ENCODE measurements at regions not wholly inside any gene's neighbourhood (a gene's known extent, or its start where the extent isn't known, plus 50 kb on each side); places are given as distances from the start of the nearest gene placed in this dataset.

DNA sequence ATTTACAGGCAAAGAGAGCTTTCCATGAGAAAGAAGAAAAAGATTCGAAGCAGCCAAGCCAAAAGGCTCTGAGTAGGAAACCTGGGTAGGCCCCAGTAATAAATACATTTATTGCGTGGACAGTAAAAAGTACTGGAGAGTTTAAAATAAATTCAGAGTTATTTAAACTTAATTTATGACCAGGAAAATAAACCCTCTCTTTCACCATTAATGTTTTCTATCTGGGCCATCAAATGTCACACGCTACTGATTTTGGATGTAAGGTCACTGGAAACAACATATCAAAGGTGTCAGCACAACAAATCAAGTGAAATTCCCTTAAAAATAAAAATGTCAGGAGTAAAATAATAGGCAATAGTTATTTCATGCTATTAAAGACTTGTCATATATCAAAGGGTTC, 264.0 kb downstream of the SKAP2 start:
- Mint-ChIP-seq H3K27ac (no peak overlapping the region), H3K27me3 (ENCODE audit: insufficient read depth) (no peaks in the 10 kb centered on the region), H3K4me3 (no peak overlapping the region), H3K4me1 (peaks cover 5% of the 10 kb centered on the region), H3K36me3 (ENCODE audit: low read depth) (no peaks in the 10 kb centered on the region), H3K9me3 (no peaks in the 10 kb centered on the region)
- no peaks in the 10 kb centered on the region for H3K27me3 ChIP-seq (ENCODE audit: control insufficient read depth, insufficient read depth, low read length, poor library complexity, severe bottlenecking)
- H3K9me3 ChIP-seq (ENCODE audit: control insufficient read depth, low read length) = no peaks in the 10 kb centered on the region
- no peaks in the 10 kb centered on the region for H3K36me3 ChIP-seq (ENCODE audit: control insufficient read depth, insufficient read depth, low read length)
- 51 to 100% methylated on average over 1 to 3 of the region's 3 CpGs for WGBS, 2 experiments (ENCODE audit: insufficient coverage in 1 of 2, insufficient read length in 1 of 2)
- H3K9ac ChIP-seq (ENCODE audit: extremely low read depth, low read length, poor library complexity, severe bottlenecking) = no peak overlapping the region
- no peak overlapping the region for H3K27ac ChIP-seq (ENCODE audit: low read depth, low read length)
- H3K4me1 ChIP-seq (ENCODE audit: control insufficient read depth, insufficient read depth, low read length) = no peaks in the 10 kb centered on the region
- TF ChIP-seq, protein P1, sequence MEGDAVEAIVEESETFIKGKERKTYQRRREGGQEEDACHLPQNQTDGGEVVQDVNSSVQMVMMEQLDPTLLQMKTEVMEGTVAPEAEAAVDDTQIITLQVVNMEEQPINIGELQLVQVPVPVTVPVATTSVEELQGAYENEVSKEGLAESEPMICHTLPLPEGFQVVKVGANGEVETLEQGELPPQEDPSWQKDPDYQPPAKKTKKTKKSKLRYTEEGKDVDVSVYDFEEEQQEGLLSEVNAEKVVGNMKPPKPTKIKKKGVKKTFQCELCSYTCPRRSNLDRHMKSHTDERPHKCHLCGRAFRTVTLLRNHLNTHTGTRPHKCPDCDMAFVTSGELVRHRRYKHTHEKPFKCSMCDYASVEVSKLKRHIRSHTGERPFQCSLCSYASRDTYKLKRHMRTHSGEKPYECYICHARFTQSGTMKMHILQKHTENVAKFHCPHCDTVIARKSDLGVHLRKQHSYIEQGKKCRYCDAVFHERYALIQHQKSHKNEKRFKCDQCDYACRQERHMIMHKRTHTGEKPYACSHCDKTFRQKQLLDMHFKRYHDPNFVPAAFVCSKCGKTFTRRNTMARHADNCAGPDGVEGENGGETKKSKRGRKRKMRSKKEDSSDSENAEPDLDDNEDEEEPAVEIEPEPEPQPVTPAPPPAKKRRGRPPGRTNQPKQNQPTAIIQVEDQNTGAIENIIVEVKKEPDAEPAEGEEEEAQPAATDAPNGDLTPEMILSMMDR (conservative IDR thresholded peaks at IDR 0.05) = no peak
- H3K4me3 ChIP-seq (ENCODE audit: low read length) = no peak overlapping the region
- no peak for DNase-seq

DNA sequence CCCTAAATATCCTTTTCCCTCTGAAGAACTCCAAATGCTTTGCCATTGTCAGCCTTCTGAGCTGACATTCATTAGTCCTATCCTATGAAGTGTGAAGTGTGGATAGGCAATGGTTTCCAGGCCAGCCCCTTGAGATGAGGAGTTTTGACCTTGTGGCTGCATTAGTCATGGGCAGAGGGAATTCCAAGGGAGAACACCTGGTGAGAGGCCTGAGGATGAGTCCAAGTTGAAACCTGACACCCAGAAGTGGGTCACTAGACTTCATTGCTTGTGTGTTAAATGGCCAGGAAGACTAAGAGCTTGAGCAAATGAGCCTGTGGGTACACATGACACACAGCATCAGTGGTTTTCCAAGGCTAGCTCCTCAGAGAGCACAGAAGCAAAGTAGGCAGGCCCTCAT, 260.8 kb downstream of the SKAP2 start:
- Mint-ChIP-seq H3K27me3 (ENCODE audit: insufficient read depth) (no peaks in the 10 kb centered on the region), H3K27ac (no peak overlapping the region), H3K4me3 (no peak overlapping the region), H3K36me3 (ENCODE audit: low read depth) (no peaks in the 10 kb centered on the region), H3K4me1 (peaks cover 5% of the 10 kb centered on the region), H3K9me3 (no peaks in the 10 kb centered on the region)
- Histone ChIP-seq H3K9ac (ENCODE audit: extremely low read depth, low read length, poor library complexity, severe bottlenecking) (no peak overlapping the region), H3K4me1 (ENCODE audit: control insufficient read depth, insufficient read depth, low read length) (no peaks in the 10 kb centered on the region), H3K27ac (ENCODE audit: low read depth, low read length) (no peak overlapping the region), H3K4me3 (ENCODE audit: low read length) (no peak overlapping the region), H3K27me3 (ENCODE audit: control insufficient read depth, insufficient read depth, low read length, poor library complexity, severe bottlenecking) (no peaks in the 10 kb centered on the region), H3K36me3 (ENCODE audit: control insufficient read depth, insufficient read depth, low read length) (no peaks in the 10 kb centered on the region), H3K9me3 (ENCODE audit: control insufficient read depth, low read length) (no peaks in the 10 kb centered on the region)
- TF ChIP-seq, protein P1 (conservative IDR thresholded peaks at IDR 0.05) = no peak
- DNase-seq = peak; percentile 87

DNA sequence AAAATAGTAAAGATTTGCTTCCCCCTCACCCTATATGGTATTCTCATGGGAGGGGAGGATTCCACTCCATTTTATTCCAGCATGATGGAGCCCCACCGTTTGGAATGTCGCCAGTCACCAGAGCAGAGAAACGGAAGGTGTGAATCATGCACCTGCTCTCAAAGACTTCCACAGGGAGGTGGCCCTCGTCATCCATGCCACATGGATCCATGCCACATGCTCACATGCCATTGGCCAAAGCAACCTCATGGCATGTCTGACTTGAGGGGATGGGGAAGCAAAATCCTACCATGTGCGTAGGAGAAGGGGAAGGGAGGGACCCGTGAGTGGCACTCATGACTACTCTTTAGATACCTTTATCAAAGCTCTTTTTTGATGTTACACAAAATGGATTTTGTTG, 256.0 kb downstream of the SKAP2 start:
- WGBS, 2 experiments (ENCODE audit: insufficient coverage in 1 of 2, insufficient read length in 1 of 2) = 76 to 85% methylated on average over 3 to 6 of the region's 6 CpGs
- Histone ChIP-seq H3K36me3 (ENCODE audit: control insufficient read depth, insufficient read depth, low read length) (no peaks in the 10 kb centered on the region), H3K27ac (ENCODE audit: low read depth, low read length) (no peak overlapping the region), H3K9me3 (ENCODE audit: control insufficient read depth, low read length) (no peaks in the 10 kb centered on the region), H3K4me1 (ENCODE audit: control insufficient read depth, insufficient read depth, low read length) (no peaks in the 10 kb centered on the region), H3K27me3 (ENCODE audit: control insufficient read depth, insufficient read depth, low read length, poor library complexity, severe bottlenecking) (no peaks in the 10 kb centered on the region), H3K4me3 (ENCODE audit: low read length) (no peak overlapping the region), H3K9ac (ENCODE audit: extremely low read depth, low read length, poor library complexity, severe bottlenecking) (no peak overlapping the region)
- Mint-ChIP-seq H3K4me3 (no peak overlapping the region), H3K9me3 (no peaks in the 10 kb centered on the region), H3K27me3 (ENCODE audit: insufficient read depth) (peaks cover 7% of the 10 kb centered on the region), H3K4me1 (peaks cover 5% of the 10 kb centered on the region), H3K27ac (no peak overlapping the region), H3K36me3 (ENCODE audit: low read depth) (no peaks in the 10 kb centered on the region)
- DNase-seq = no peak
- TF ChIP-seq, protein P1 (conservative IDR thresholded peaks at IDR 0.05) = no peak
